H9 (cell line): ENCODE measurements at regions not wholly inside any gene's neighbourhood (a gene's known extent, or its start where the extent isn't known, plus 50 kb on each side); places are given as distances from the start of the nearest gene placed in this dataset.

ENCODE experiments used
- DNase-seq: peaks from one replicate; pipeline ENCODE4 v3.0.0-alpha.2; 2017
- H2AFZ ChIP-seq: one replicate; pipeline ENCODE4 v1.6.1; 2013; ENCODE audit warnings: mild to moderate bottlenecking, low read length, control low read depth, moderate library complexity
- H2AK5ac ChIP-seq: 2 replicates; pipeline ENCODE4 v1.6.1; 2013; ENCODE audit warnings: low read length, control low read depth, mixed read lengths; ENCODE audit not compliant: insufficient read length
- H2BK120ac ChIP-seq: one replicate; pipeline ENCODE4 v1.6.1; 2013; ENCODE audit warnings: low read depth, mild to moderate bottlenecking, low read length, control low read depth, inconsistent platforms; ENCODE audit not compliant: poor library complexity, severe bottlenecking
- H2BK12ac ChIP-seq: 2 replicates; pipeline ENCODE4 v1.6.1; 2013; ENCODE audit warnings: low read length, control low read depth, mixed read lengths, low read depth; ENCODE audit not compliant: insufficient read length
- H2BK15ac ChIP-seq: 2 replicates; pipeline ENCODE4 v1.6.1; 2013; ENCODE audit warnings: low read depth, low read length, control low read depth
- H2BK20ac ChIP-seq: one replicate; pipeline ENCODE4 v1.6.1; 2013; ENCODE audit warnings: low read depth, mild to moderate bottlenecking, low read length, control low read depth, inconsistent platforms; ENCODE audit not compliant: poor library complexity, severe bottlenecking
- H2BK5ac ChIP-seq: 2 replicates; pipeline ENCODE4 v1.6.1; 2013; ENCODE audit warnings: low read length, control low read depth, mixed read lengths; ENCODE audit not compliant: insufficient read length
- H3K14ac ChIP-seq: 2 replicates; pipeline ENCODE4 v1.6.1; 2013; ENCODE audit warnings: low read length, control low read depth; ENCODE audit not compliant: insufficient read depth
- H3K18ac ChIP-seq: 2 replicates; pipeline ENCODE4 v1.6.1; 2013; ENCODE audit warnings: low read depth, mild to moderate bottlenecking, mixed read lengths, low read length, control low read depth; ENCODE audit not compliant: insufficient read length
- H3K23ac ChIP-seq: 2 replicates; pipeline ENCODE4 v1.6.1; 2013; ENCODE audit warnings: low read length, control low read depth, mixed read lengths, low read depth; ENCODE audit not compliant: insufficient read length
- H3K23me2 ChIP-seq: 2 replicates; pipeline ENCODE4 v1.6.1; 2013; ENCODE audit warnings: low read depth, mild to moderate bottlenecking, mixed read lengths, low read length, control low read depth; ENCODE audit not compliant: insufficient read length, poor library complexity, severe bottlenecking
- H3K27ac ChIP-seq: 2 replicates; pipeline ENCODE4 v1.5.1; 2013; ENCODE audit warnings: low read length, control low read depth, mixed read lengths, low read depth; ENCODE audit not compliant: insufficient read length
- H3K27me3 ChIP-seq: 2 replicates; pipeline ENCODE4 v1.6.1; 2013; ENCODE audit warnings: low read length, control low read depth, inconsistent platforms; ENCODE audit not compliant: insufficient read depth
- H3K4ac ChIP-seq: 2 replicates; pipeline ENCODE4 v1.6.1; 2013; ENCODE audit warnings: low read depth, mild to moderate bottlenecking, control low read depth, inconsistent platforms, low read length, moderate library complexity
- H3K4me1 ChIP-seq: 2 replicates; pipeline ENCODE4 v1.6.1; 2013; ENCODE audit warnings: low read length, control low read depth, inconsistent platforms; ENCODE audit not compliant: insufficient read depth
- H3K4me2 ChIP-seq: 2 replicates; pipeline ENCODE4 v1.6.1; 2013; ENCODE audit warnings: low read length, control low read depth, mixed read lengths; ENCODE audit not compliant: insufficient read length, insufficient read depth
- H3K56ac ChIP-seq: 2 replicates; pipeline ENCODE4 v1.6.1; 2013; ENCODE audit warnings: low read depth, mild to moderate bottlenecking, mixed read lengths, low read length, control low read depth; ENCODE audit not compliant: insufficient read length
- H3K79me1 ChIP-seq: 2 replicates; pipeline ENCODE4 v1.6.1; 2013; ENCODE audit warnings: low read depth, mild to moderate bottlenecking, moderate library complexity, low read length, control low read depth, inconsistent platforms; ENCODE audit not compliant: insufficient read depth, poor library complexity, severe bottlenecking
- H3K79me2 ChIP-seq: 2 replicates; pipeline ENCODE4 v1.6.1; 2013; ENCODE audit warnings: low read length, control low read depth, inconsistent platforms; ENCODE audit not compliant: insufficient read depth
- H3K9ac ChIP-seq: 2 replicates; pipeline ENCODE4 v1.6.1; 2013; ENCODE audit warnings: low read length, control low read depth, mixed read lengths; ENCODE audit not compliant: insufficient read length; ENCODE audit errors: extremely low read depth
- H3K9me3 ChIP-seq: one replicate; pipeline ENCODE4 v1.6.1; 2013; ENCODE audit warnings: low read depth, low read length, inconsistent platforms; ENCODE audit not compliant: control insufficient read depth
- H3T11ph ChIP-seq: one replicate; pipeline ENCODE4 v1.6.1; 2013; ENCODE audit warnings: mild to moderate bottlenecking, low read length, control low read depth, inconsistent platforms
- H4K20me1 ChIP-seq: one replicate; pipeline ENCODE4 v1.6.1; 2013; ENCODE audit not compliant: control insufficient read depth, insufficient read length, insufficient read depth
- H4K5ac ChIP-seq: 2 replicates; pipeline ENCODE4 v1.6.1; 2013; ENCODE audit warnings: low read depth, mild to moderate bottlenecking, mixed read lengths, low read length, control low read depth; ENCODE audit not compliant: insufficient read length
- H4K8ac ChIP-seq: replicated peaks from 2 replicates; pipeline ENCODE4 v1.6.1; 2013; ENCODE audit warnings: low read length, control low read depth, mixed read lengths, low read depth; ENCODE audit not compliant: insufficient read length
- H4K91ac ChIP-seq: 2 replicates; pipeline ENCODE4 v1.6.1; 2013; ENCODE audit warnings: low read depth, mild to moderate bottlenecking, moderate library complexity, mixed read lengths, low read length, control low read depth; ENCODE audit not compliant: insufficient read length
- H3K27ac Mint-ChIP-seq, 3 experiments: 2 replicates in 2 of 3; 3 replicates in 1 of 3; pipeline ENCODE4 v1.8.0; 2020 to 2021; ENCODE audit warnings: mixed read lengths in 3 of 3, mild to moderate bottlenecking in 1 of 3, moderate library complexity in 1 of 3
- H3K27me3 Mint-ChIP-seq: 2 replicates; pipeline ENCODE4 v1.8.0; 2021; ENCODE audit warnings: low read depth, mild to moderate bottlenecking, moderate library complexity, mixed read lengths
- H3K36me3 Mint-ChIP-seq, 3 experiments: 2 replicates in 2 of 3; 3 replicates in 1 of 3; pipeline ENCODE4 v1.8.0; 2020 to 2021; ENCODE audit warnings: low read depth in 3 of 3, mixed read lengths in 3 of 3; ENCODE audit not compliant: insufficient read depth in 1 of 3
- H3K4me1 Mint-ChIP-seq, 2 experiments: 2 replicates each; pipeline ENCODE4 v1.8.0; 2020; ENCODE audit warnings: mixed read lengths in 2 of 2
- H3K4me3 Mint-ChIP-seq, 2 experiments: 2 replicates in 1 of 2; 3 replicates in 1 of 2; pipeline ENCODE4 v1.8.0; 2020 to 2021; ENCODE audit warnings: mild to moderate bottlenecking in 2 of 2, mixed read lengths in 2 of 2, moderate library complexity in 1 of 2
- H3K9me3 Mint-ChIP-seq, 2 experiments: 2 replicates in 1 of 2; 3 replicates in 1 of 2; pipeline ENCODE4 v1.8.0; 2020; ENCODE audit warnings: mild to moderate bottlenecking in 2 of 2, mixed read lengths in 2 of 2, moderate library complexity in 1 of 2
- CTCF ChIP-seq: fragments of 200-600 bp; sonication (generic); conservative IDR thresholded peaks from 3 replicates; pipeline ENCODE4 v1.8.0; 2021; ENCODE audit warnings: antibody characterized with exemption, mild to moderate bottlenecking
- WGBS: extraction: QIAGEN DNeasy Blood & Tissue Kit; methylation state at CpG from one replicate; pipeline ENCODE4 v1.1.7; 2013; ENCODE audit warnings: missing lambda C conversion rate, low lambda C conversion rate, mixed read lengths; ENCODE audit not compliant: insufficient read length; ENCODE audit errors: extremely low coverage; 5-methylcytosine and 5-hydroxymethylcytosine counted together

DNA sequence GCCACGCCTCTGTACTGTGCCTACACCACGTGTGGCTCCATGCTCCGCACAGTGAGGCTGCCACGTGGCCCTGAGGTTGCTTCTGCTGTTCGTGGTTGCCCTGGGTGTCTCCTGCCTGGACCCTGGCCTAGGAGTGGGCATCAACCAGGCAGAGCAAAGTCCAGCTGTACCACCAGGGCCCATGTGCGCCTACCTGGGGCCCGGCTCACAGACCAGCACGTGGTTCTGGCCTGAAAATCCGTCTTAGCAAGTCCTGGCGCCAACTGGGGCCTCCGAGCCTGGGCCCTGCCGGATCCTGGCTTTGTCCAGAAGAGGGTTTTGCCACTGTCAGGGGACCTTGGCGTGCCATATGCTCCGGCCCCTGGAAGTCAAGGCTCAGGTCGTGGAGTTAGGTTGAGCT lies 107.1 kb upstream of the TTC34 start:
- Histone ChIP-seq H3K79me2 (no peaks in the 10 kb centered on the region), H3K9me3 (peaks cover 90% of the 10 kb centered on the region), H3K23ac (no peak overlapping the region), H3K27ac (no peak overlapping the region), H3K4ac (no peak overlapping the region), H3K23me2 (no peaks in the 10 kb centered on the region), H3K56ac (no peak overlapping the region), H3K79me1 (no peaks in the 10 kb centered on the region), H2BK15ac (no peak overlapping the region), H3K4me2 (no peak overlapping the region), H2BK12ac (no peak overlapping the region), H2BK20ac (no peak overlapping the region), H3K27me3 (no peaks in the 10 kb centered on the region), H3K14ac (no peak overlapping the region), H2BK120ac (no peak overlapping the region), H2AK5ac (no peak overlapping the region), H4K5ac (no peak overlapping the region), H3K18ac (no peak overlapping the region), H2BK5ac (no peak overlapping the region), H2AFZ (no peak overlapping the region), H4K91ac (no peak overlapping the region), H3T11ph (no peak overlapping the region), H3K9ac (no peak overlapping the region), H4K20me1 (no peaks in the 10 kb centered on the region), H3K4me1 (no peaks in the 10 kb centered on the region), H4K8ac (no peak overlapping the region)
- Mint-ChIP-seq H3K36me3 (peaks cover 0 to 30% (median 0%) of the 10 kb centered on the region in 3 experiments; a peak in 2 of 7 replicates), H3K4me3 (no peak overlapping the region), H3K9me3 (peaks cover 6 to 64% of the 10 kb centered on the region in 2 experiments), H3K27ac (no peak overlapping the region), H3K4me1 (no peaks in the 10 kb centered on the region), H3K27me3 (peaks cover 3% of the 10 kb centered on the region)
- no peak for TF ChIP-seq CTCF
- DNase-seq = no peak
- WGBS = no CpG with 5 or more reads among the region's 15 CpGs
